Calu3 (cell line): ENCODE measurements at regions not wholly inside any gene's neighbourhood (a gene's known extent, or its start where the extent isn't known, plus 50 kb on each side); places are given as distances from the start of the nearest gene placed in this dataset.

Experiments
- BruUV-seq: library from RNA; stranded (reverse); fragments of 400-500 nt; replicated peaks from 2 replicates; lab custom pipeline; 2021; lab: Mats Ljungman, UMichigan
- CTCF ChIA-PET: fragments of 300-600 bp; sonication (Branson Sonifier 250); formaldehyde crosslinking; loops from one replicate; lab custom pipeline; 2022; ENCODE audit warnings: antibody characterized with exemption; lab: Charles Lee
- DNase-seq: peaks from one replicate; pipeline ENCODE4 v3.0.0; 2022
- H3K27ac Mint-ChIP-seq: one replicate; pipeline ENCODE4 v1.8.0; 2022; ENCODE audit warnings: mixed read lengths; ENCODE audit not compliant: unreplicated experiment
- H3K27me3 Mint-ChIP-seq: one replicate; pipeline ENCODE4 v1.8.0; 2022; ENCODE audit warnings: mixed read lengths; ENCODE audit not compliant: unreplicated experiment
- H3K36me3 Mint-ChIP-seq: one replicate; pipeline ENCODE4 v1.8.0; 2022; ENCODE audit warnings: mild to moderate bottlenecking, moderate library complexity, mixed read lengths; ENCODE audit not compliant: insufficient read depth, unreplicated experiment
- H3K4me1 Mint-ChIP-seq: one replicate; pipeline ENCODE4 v1.8.0; 2022; ENCODE audit warnings: mild to moderate bottlenecking, low read depth, mixed read lengths; ENCODE audit not compliant: unreplicated experiment
- H3K4me3 Mint-ChIP-seq: one replicate; pipeline ENCODE4 v1.8.0; 2022; ENCODE audit warnings: mild to moderate bottlenecking, low read depth, moderate library complexity, mixed read lengths; ENCODE audit not compliant: unreplicated experiment
- H3K9me3 Mint-ChIP-seq: one replicate; pipeline ENCODE4 v1.8.0; 2022; ENCODE audit warnings: low read depth, mixed read lengths; ENCODE audit not compliant: unreplicated experiment
- CTCF ChIP-seq: fragments of 200-600 bp; IDR thresholded peaks from one replicate; pipeline ENCODE4 v1.8.0; 2022; ENCODE audit warnings: antibody characterized with exemption; ENCODE audit not compliant: unreplicated experiment
- intact Hi-C: fragments of 100-400 bp; cut with micrococcal nuclease; formaldehyde crosslinking; loops from one replicate; pipeline ENCODE4 v1.10.0; 2022; ENCODE audit not compliant: unreplicated experiment

GRCh38 chr22:27138471-27138870 lies 481.1 kb downstream of the MIAT start:
- Mint-ChIP-seq H3K9me3 (no peaks in the 10 kb centered on the region), H3K4me3 (no peak overlapping the region), H3K27ac (no peak overlapping the region), H3K4me1 (peaks cover 42% of the 10 kb centered on the region), H3K36me3 (peaks cover 6% of the 10 kb centered on the region), H3K27me3 (no peaks in the 10 kb centered on the region)
- CTCF ChIA-PET, result no interaction called here
- BruUV-seq, result no TSS peak
- intact Hi-C loops, result no loop called here
- no peak for TF ChIP-seq CTCF
- DNase-seq, result no peak

GRCh38 chr22:27139935-27140511 lies 482.6 kb downstream of the MIAT start:
- Mint-ChIP-seq H3K27ac (no peak overlapping the region), H3K4me1 (peaks cover 27% of the 10 kb centered on the region), H3K36me3 (peaks cover 6% of the 10 kb centered on the region), H3K27me3 (no peaks in the 10 kb centered on the region), H3K4me3 (no peak overlapping the region), H3K9me3 (no peaks in the 10 kb centered on the region)
- intact Hi-C loops, result no loop called here
- no peak for TF ChIP-seq CTCF
- CTCF ChIA-PET, result no interaction called here
- no TSS peak for BruUV-seq
- no peak for DNase-seq

GRCh38 chr22:27142286-27142685 lies 484.9 kb downstream of the MIAT start:
- H3K4me1 Mint-ChIP-seq, result peaks cover 24% of the 10 kb centered on the region
- intact Hi-C loops, result no loop called here
- DNase-seq, result no peak
- no peak for TF ChIP-seq CTCF
- no peak overlapping the region for H3K27ac Mint-ChIP-seq
- peaks cover 6% of the 10 kb centered on the region for H3K36me3 Mint-ChIP-seq
- no peaks in the 10 kb centered on the region for H3K27me3 Mint-ChIP-seq
- no peaks in the 10 kb centered on the region for H3K9me3 Mint-ChIP-seq
- H3K4me3 Mint-ChIP-seq, result no peak overlapping the region
- CTCF ChIA-PET, result interaction anchor here (0.7 kb wide), 6 partner anchors 38 to 1884 kb away, joined by 3 to 11 read pairs (median 4); no protein-coding TSS in a partner anchor
- BruUV-seq, result no TSS peak

GRCh38 chr22:27144321-27144720 lies 486.9 kb downstream of the MIAT start:
- Mint-ChIP-seq H3K9me3 (no peaks in the 10 kb centered on the region), H3K4me1 (peaks cover 16% of the 10 kb centered on the region), H3K27ac (no peak overlapping the region), H3K4me3 (no peak overlapping the region), H3K27me3 (no peaks in the 10 kb centered on the region), H3K36me3 (no peaks in the 10 kb centered on the region)
- intact Hi-C loops, result no loop called here
- CTCF ChIA-PET, result no interaction called here
- TF ChIP-seq CTCF, result no peak
- no TSS peak for BruUV-seq
- DNase-seq, result no peak
